ENCODE measurements at regions not wholly inside any gene's neighbourhood (a gene's known extent, or its start where the extent isn't known, plus 50 kb on each side); places are given as distances from the start of the nearest gene placed in this dataset.

- ATAC-seq = no peak
- no peaks in the 10 kb centered on the region for H3K27me3 ChIP-seq
- H3K9me3 ChIP-seq = no peaks in the 10 kb centered on the region
- H3K4me1 ChIP-seq = peaks cover 0 to 25% (median 0%) of the 10 kb centered on the region in 3 donors
- H3K36me3 ChIP-seq = no peaks in the 10 kb centered on the region
- no peak overlapping the region for H3K27ac ChIP-seq
- WGBS, 2 donors (ENCODE audit: low coverage in 1 of 2) = 100% methylated on average over 1 to 5 of the region's 10 CpGs
- TF ChIP-seq EP300 (IDR thresholded peaks at IDR 0.05) = no peak
- no peak for TF ChIP-seq CTCF (IDR thresholded peaks at IDR 0.05)
- no peak for TF ChIP-seq POLR2AphosphoS5 (IDR thresholded peaks at IDR 0.05)
- TF ChIP-seq POLR2A (IDR thresholded peaks at IDR 0.05) = no peak
- H3K4me3 ChIP-seq = no peak overlapping the region
Observed at GRCh38 chr2:128384446-128384845, 65.8 kb upstream of the HS6ST1 start.

- Histone ChIP-seq H3K4me1 (peaks cover 0 to 20% (median 0%) of the 10 kb centered on the region in 3 donors), H3K9me3 (no peaks in the 10 kb centered on the region), H3K27ac (no peak overlapping the region), H3K36me3 (no peaks in the 10 kb centered on the region), H3K27me3 (no peaks in the 10 kb centered on the region), H3K4me3 (no peak overlapping the region)
- WGBS, 2 donors (ENCODE audit: low coverage in 1 of 2) = 81% methylated on average over 5 of the region's 10 CpGs; no CpG with 5 or more reads in 1 of the 2 donors
- ATAC-seq = no peak
- no peak for TF ChIP-seq EP300 (IDR thresholded peaks at IDR 0.05)
- TF ChIP-seq CTCF (IDR thresholded peaks at IDR 0.05) = no peak
- no peak for TF ChIP-seq POLR2AphosphoS5 (IDR thresholded peaks at IDR 0.05)
- no peak for TF ChIP-seq POLR2A (IDR thresholded peaks at IDR 0.05)
Observed at GRCh38 chr2:128384956-128385355, 66.3 kb upstream of the HS6ST1 start.

- 75% methylated on average over 1 of the region's 7 CpGs; no CpG with 5 or more reads in 1 of the 2 donors for WGBS, 2 donors (ENCODE audit: low coverage in 1 of 2)
- no peaks in the 10 kb centered on the region for H3K9me3 ChIP-seq
- ATAC-seq = no peak
- peaks cover 0 to 16% (median 0%) of the 10 kb centered on the region in 3 donors for H3K4me1 ChIP-seq
- H3K27me3 ChIP-seq = no peaks in the 10 kb centered on the region
- TF ChIP-seq POLR2AphosphoS5 (IDR thresholded peaks at IDR 0.05) (no peak), EP300 (IDR thresholded peaks at IDR 0.05) (no peak), POLR2A (IDR thresholded peaks at IDR 0.05) (no peak), CTCF (IDR thresholded peaks at IDR 0.05) (no peak)
- no peak overlapping the region for H3K4me3 ChIP-seq
- no peak overlapping the region for H3K27ac ChIP-seq
- H3K36me3 ChIP-seq = no peaks in the 10 kb centered on the region
Observed at GRCh38 chr2:128385365-128385764, 66.7 kb upstream of the HS6ST1 start.

GRCh38 chr2:128386066-128386465, 67.4 kb upstream of the HS6ST1 start:
- 94% methylated on average over 7 of the region's 14 CpGs; no CpG with 5 or more reads in 1 of the 2 donors for WGBS, 2 donors (ENCODE audit: low coverage in 1 of 2)
- TF ChIP-seq POLR2A (IDR thresholded peaks at IDR 0.05) (no peak), EP300 (IDR thresholded peaks at IDR 0.05) (no peak), POLR2AphosphoS5 (IDR thresholded peaks at IDR 0.05) (no peak), CTCF (IDR thresholded peaks at IDR 0.05) (no peak)

GRCh38 chr2:128388499-128388941, 69.9 kb upstream of the HS6ST1 start:
- ATAC-seq = no peak
- 87 to 100% methylated on average over 2 to 3 of the region's 8 CpGs for WGBS, 2 donors (ENCODE audit: low coverage in 1 of 2)
- Histone ChIP-seq H3K27ac (no peak overlapping the region), H3K9me3 (no peaks in the 10 kb centered on the region), H3K4me1 (no peaks in the 10 kb centered on the region), H3K36me3 (no peaks in the 10 kb centered on the region), H3K4me3 (no peak overlapping the region), H3K27me3 (no peaks in the 10 kb centered on the region)
- no peak for TF ChIP-seq EP300 (IDR thresholded peaks at IDR 0.05)
- no peak for TF ChIP-seq POLR2AphosphoS5 (IDR thresholded peaks at IDR 0.05)
- TF ChIP-seq POLR2A (IDR thresholded peaks at IDR 0.05) = no peak
- no peak for TF ChIP-seq CTCF (IDR thresholded peaks at IDR 0.05)

More at GRCh38 chr2:128386066-128386465, 67.4 kb upstream of the HS6ST1 start:
- Histone ChIP-seq H3K36me3 (no peaks in the 10 kb centered on the region), H3K4me1 (peaks cover 0 to 9% (median 0%) of the 10 kb centered on the region in 3 donors), H3K27me3 (no peaks in the 10 kb centered on the region), H3K4me3 (no peak overlapping the region), H3K27ac (no peak overlapping the region), H3K9me3 (no peaks in the 10 kb centered on the region)
- ATAC-seq = no peak

All from gastroesophageal sphincter (tissue), 4 donors.